Urinary bladder (tissue), 3 donors: ENCODE measurements at regions not wholly inside any gene's neighbourhood (a gene's known extent, or its start where the extent isn't known, plus 50 kb on each side); places are given as distances from the start of the nearest gene placed in this dataset.
"Not testable (repeated sequence)": the region's sequence is repeated elsewhere in the genome, so short reads cannot be mapped to it uniquely, and the experiment has no call there.

Source experiments
- DNase-seq: peaks from one replicate; pipeline ENCODE4 v3.0.0-alpha.2; 2015; ENCODE audit errors: extremely low spot score
- H3K27ac ChIP-seq: one replicate; pipeline ENCODE4 v1.5.1; 2013; ENCODE audit warnings: low read depth, mild to moderate bottlenecking, moderate library complexity
- H3K36me3 ChIP-seq: one replicate; pipeline ENCODE4 v1.6.1; 2013; ENCODE audit warnings: mild to moderate bottlenecking, moderate library complexity; ENCODE audit not compliant: insufficient read depth
- H3K4me1 ChIP-seq: one replicate; pipeline ENCODE4 v1.6.1; 2013; ENCODE audit warnings: mild to moderate bottlenecking, moderate library complexity; ENCODE audit not compliant: insufficient read depth
- H3K4me3 ChIP-seq: one replicate; pipeline ENCODE4 v1.5.1; 2013; ENCODE audit warnings: low read depth, low read length
- WGBS: extraction: QIAGEN DNeasy Blood & Tissue Kit; methylation state at CpG from one replicate; pipeline ENCODE4 v1.1.7; 2013; 5-methylcytosine and 5-hydroxymethylcytosine counted together
- donor health status: healthy with polysubstance abuse.
- donor health status: healthy.

DNA sequence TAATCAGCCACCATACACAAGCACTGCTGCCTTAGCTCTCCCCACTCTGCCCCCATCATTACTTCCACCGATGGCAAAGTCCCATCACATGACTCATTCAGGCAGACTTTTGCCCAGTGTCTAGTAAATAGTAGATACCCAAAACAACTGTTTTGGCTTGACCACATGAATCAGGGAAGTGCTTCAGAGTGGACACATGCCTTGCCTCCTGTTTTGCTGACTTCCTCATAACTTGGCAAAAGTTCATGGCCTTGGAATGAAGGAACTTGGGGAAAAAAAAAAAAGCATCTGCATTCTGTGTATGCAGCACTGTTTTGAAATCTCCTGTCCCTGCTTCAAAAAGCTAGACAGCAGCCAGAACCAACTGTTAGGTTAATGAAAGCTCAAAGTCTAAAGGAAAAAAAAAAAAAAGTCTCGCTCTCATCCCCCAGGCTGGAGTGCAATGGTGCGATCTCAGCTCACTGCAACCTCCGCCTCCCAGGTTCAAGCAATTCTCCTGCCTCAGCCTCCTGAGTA, 335.3 kb downstream of the FAM181B start:
- WGBS: 67% methylated on average over 4 of the region's 4 CpGs
- no peak overlapping the region for H3K27ac ChIP-seq

GRCh38 chr11:82396639-82397038, 337.0 kb downstream of the FAM181B start:
- H3K36me3 ChIP-seq, DNase-seq, H3K4me1 ChIP-seq, H3K27ac ChIP-seq, H3K4me3 ChIP-seq: not testable (repeated sequence)
- WGBS: 97% methylated on average over 5 of the region's 5 CpGs

More for the DNA sequence above, 335.3 kb downstream of the FAM181B start:
- no peak for DNase-seq
- Histone ChIP-seq H3K4me3 (no peak overlapping the region), H3K36me3 (no peaks in the 10 kb centered on the region), H3K4me1 (no peaks in the 10 kb centered on the region)

- 43% methylated on average over 1 of the region's 1 CpG for WGBS
- DNase-seq: no peak
- no peak overlapping the region for H3K27ac ChIP-seq
- H3K36me3 ChIP-seq: no peaks in the 10 kb centered on the region
- H3K4me3 ChIP-seq: no peak overlapping the region
- no peaks in the 10 kb centered on the region for H3K4me1 ChIP-seq
These were observed 349.4 kb downstream of the FAM181B start for GRCh38 chr11:82384308-82384707.

DNA sequence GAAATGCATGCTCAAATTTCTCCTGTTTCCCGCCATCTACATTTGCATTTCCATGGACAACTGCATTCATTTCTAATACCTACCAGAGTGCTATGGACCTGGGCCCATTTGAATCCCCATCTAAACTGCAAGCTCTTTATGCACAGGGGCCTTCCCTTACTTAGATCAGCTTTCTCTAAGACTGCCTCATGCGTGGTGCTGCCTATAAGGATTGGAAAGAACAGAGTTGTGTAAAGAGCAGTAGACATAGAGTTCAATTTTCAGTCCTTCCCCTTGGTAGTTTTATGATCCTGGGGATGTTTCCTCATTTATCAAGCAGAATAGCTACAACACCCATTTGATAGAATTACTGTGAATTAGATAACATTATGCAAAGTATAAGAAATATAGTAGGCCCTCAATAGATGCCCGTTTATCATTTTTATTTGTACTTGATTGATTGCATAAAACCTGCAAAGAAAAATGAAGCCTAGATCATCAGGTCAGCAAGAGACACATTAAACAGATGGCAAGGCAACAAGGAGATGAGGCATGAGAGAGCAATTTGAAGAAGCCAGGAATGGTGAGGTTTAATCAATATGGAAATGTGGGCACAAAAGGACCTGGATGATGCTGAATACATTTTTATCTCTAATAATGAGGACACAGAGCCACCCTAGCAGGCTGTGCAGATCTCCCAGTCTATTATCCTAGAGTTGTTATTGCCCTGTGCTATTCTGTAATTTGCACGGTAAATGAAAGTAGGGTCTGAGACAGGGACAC, 359.7 kb downstream of the FAM181B start:
- DNase-seq: no peak
- WGBS: 87% methylated on average over 4 of the region's 4 CpGs
- H3K36me3 ChIP-seq: no peaks in the 10 kb centered on the region

DNA sequence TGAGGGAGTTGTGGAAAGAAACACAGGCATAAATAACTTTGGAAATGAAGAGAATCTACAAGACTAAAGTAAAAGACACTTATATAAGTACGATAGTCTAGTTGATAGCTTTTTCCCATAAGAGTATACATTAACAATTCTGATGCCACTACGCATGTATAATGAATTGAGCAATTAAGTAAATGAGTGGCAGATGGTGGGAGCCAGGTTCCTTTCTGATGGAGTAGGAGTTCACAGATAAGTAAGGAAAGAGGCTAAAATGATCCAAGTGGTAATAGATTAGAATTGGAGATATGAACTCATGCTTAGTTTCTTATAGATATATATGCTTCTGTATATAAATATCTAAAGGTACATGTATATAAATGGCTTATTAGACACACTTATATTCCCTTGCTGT, 368.3 kb downstream of the FAM181B start:
- WGBS: 83% methylated on average over 2 of the region's 2 CpGs
- DNase-seq: no peak
- H3K4me1 ChIP-seq: no peaks in the 10 kb centered on the region

More for the DNA sequence above, 359.7 kb downstream of the FAM181B start:
- Histone ChIP-seq H3K4me3 (no peak overlapping the region), H3K4me1 (no peaks in the 10 kb centered on the region), H3K27ac (no peak overlapping the region)

GRCh38 chr11:82356316-82356715, 377.3 kb downstream of the FAM181B start:
- Histone ChIP-seq H3K27ac (no peak overlapping the region), H3K36me3 (no peaks in the 10 kb centered on the region), H3K4me3 (no peak overlapping the region), H3K4me1 (no peaks in the 10 kb centered on the region)
- WGBS: 72% methylated on average over 2 of the region's 2 CpGs
- DNase-seq: no peak

More for the DNA sequence above, 368.3 kb downstream of the FAM181B start:
- H3K4me3 ChIP-seq: no peak overlapping the region
- no peak overlapping the region for H3K27ac ChIP-seq
- H3K36me3 ChIP-seq: no peaks in the 10 kb centered on the region

- H3K36me3 ChIP-seq: no peaks in the 10 kb centered on the region
- WGBS: 68% methylated on average over 5 of the region's 5 CpGs
- H3K4me3 ChIP-seq: no peak overlapping the region
- DNase-seq: no peak
- no peak overlapping the region for H3K27ac ChIP-seq
- no peaks in the 10 kb centered on the region for H3K4me1 ChIP-seq
These were observed 378.3 kb downstream of the FAM181B start for GRCh38 chr11:82355313-82355823.

GRCh38 chr11:82326853-82327252, 406.8 kb downstream of the FAM181B start:
- WGBS: 86% methylated on average over 3 of the region's 3 CpGs
- no peak for DNase-seq
- Histone ChIP-seq H3K4me1 (no peaks in the 10 kb centered on the region), H3K27ac (no peak overlapping the region), H3K4me3 (no peak overlapping the region), H3K36me3 (no peaks in the 10 kb centered on the region)

DNA sequence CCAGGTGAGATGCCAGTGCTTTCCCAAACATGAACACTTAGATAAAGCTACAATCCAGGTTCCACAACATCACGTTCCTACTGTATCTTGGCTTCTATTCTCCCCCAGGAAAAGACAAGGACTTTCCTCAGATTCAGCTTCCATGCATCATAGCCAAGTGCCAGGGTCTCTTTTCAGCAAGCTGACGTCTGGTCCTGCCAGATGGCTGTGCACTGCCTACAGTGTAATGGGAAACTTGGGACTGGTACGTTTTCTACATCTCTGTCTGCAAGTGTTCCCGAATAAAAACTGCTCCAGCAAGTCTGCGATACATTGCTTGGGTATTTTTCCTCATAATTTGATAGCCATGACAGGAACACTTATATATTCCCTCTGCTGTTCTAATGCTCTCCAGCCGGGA, 412.5 kb downstream of the FAM181B start:
- DNase-seq: no peak
- H3K36me3 ChIP-seq: no peaks in the 10 kb centered on the region
- H3K4me1 ChIP-seq: no peaks in the 10 kb centered on the region
- no peak overlapping the region for H3K27ac ChIP-seq
- H3K4me3 ChIP-seq: no peak overlapping the region
- 77% methylated on average over 6 of the region's 6 CpGs for WGBS

GRCh38 chr11:82315093-82315492, 418.6 kb downstream of the FAM181B start:
- no peak overlapping the region for H3K4me3 ChIP-seq
- no peak for DNase-seq
- H3K4me1 ChIP-seq: no peaks in the 10 kb centered on the region
- H3K27ac ChIP-seq: no peak overlapping the region
- H3K36me3 ChIP-seq: no peaks in the 10 kb centered on the region
- WGBS: 22% methylated on average over 4 of the region's 4 CpGs

DNA sequence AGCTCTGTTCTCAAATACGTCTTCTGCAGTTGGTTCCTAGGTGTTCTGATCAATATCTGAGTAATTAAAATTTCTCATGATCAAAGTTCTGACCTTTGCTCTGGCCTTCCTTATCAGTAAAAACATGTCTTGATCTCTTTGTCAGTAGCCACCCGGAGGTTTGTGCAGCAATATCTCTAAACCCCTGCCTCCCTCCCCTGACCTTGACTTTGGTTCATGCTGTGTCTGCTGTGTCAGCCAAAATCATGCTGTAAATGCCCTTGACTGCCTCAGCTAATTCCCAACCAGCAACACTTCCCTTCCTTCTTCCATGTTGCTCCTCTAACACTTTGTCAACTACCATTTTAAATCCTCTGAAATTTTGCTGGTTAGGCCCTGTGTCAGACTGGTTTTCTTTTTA, 424.7 kb downstream of the FAM181B start:
- no peaks in the 10 kb centered on the region for H3K4me1 ChIP-seq
- WGBS: 30% methylated on average over 2 of the region's 2 CpGs
- H3K27ac ChIP-seq: no peak overlapping the region
- no peaks in the 10 kb centered on the region for H3K36me3 ChIP-seq
- DNase-seq: no peak
- H3K4me3 ChIP-seq: no peak overlapping the region

- Histone ChIP-seq H3K36me3 (no peaks in the 10 kb centered on the region), H3K4me3 (no peak overlapping the region), H3K4me1 (no peaks in the 10 kb centered on the region), H3K27ac (no peak overlapping the region)
- 56% methylated on average over 1 of the region's 1 CpG for WGBS
- DNase-seq: no peak
These were observed 428.5 kb downstream of the FAM181B start for GRCh38 chr11:82305123-82305522.

DNA sequence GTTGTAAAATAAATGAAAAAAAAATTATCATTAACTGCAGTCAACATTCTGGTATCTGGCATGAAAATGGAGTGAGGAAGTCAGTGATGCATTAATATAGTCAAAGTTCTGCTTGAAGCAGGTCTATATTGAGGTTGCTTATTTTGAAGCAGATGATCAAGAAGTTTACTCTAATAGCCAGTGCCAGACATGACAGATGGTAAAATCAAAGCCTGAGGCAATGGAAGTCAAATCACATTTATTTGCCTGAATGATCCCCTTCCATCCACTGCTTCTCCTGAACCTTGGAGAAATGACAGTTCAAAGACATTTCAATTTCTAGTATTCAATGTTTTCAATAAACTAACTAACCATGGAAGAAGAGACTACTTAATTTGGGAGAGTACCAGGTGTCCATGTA, 430.0 kb downstream of the FAM181B start:
- DNase-seq: no peak
- H3K4me3 ChIP-seq: no peak overlapping the region

GRCh38 chr11:82288471-82288870, 445.2 kb downstream of the FAM181B start:
- Histone ChIP-seq H3K4me1 (no peaks in the 10 kb centered on the region), H3K4me3 (no peak overlapping the region), H3K27ac (no peak overlapping the region), H3K36me3 (no peaks in the 10 kb centered on the region)
- no peak for DNase-seq
- WGBS: 56% methylated on average over 2 of the region's 2 CpGs

More for the DNA sequence above, 430.0 kb downstream of the FAM181B start:
- Histone ChIP-seq H3K4me1 (no peaks in the 10 kb centered on the region), H3K36me3 (no peaks in the 10 kb centered on the region), H3K27ac (no peak overlapping the region)
